NCI-H2196 treated with DMSO at 0.1 percent for 48 hours (cell line): ENCODE measurements at regions not wholly inside any gene's neighbourhood (a gene's known extent, or its start where the extent isn't known, plus 50 kb on each side); places are given as distances from the start of the nearest gene placed in this dataset.

Source experiments
- DNase-seq: peaks from one replicate; lab custom pipeline; 2025; ENCODE audit not compliant: unreplicated experiment; lab: John Stamatoyannopoulos, UW

- DNase-seq, result no peak
These were observed 304.1 kb downstream of the MCTP2 start for GRCh38 chr15:94535298-94536048.

- DNase-seq, result no peak
These were observed 305.2 kb downstream of the MCTP2 start for GRCh38 chr15:94536549-94536948.

- no peak for DNase-seq
These were observed 306.9 kb downstream of the MCTP2 start for GRCh38 chr15:94538280-94538679.

GRCh38 chr15:94542391-94542790 lies 311.0 kb downstream of the MCTP2 start:
- no peak for DNase-seq

- no peak for DNase-seq
These were observed 315.4 kb downstream of the MCTP2 start for GRCh38 chr15:94546808-94547207.

GRCh38 chr15:94547711-94548110 lies 316.4 kb downstream of the MCTP2 start:
- DNase-seq, result no peak

GRCh38 chr15:94555841-94556519 lies 324.6 kb downstream of the MCTP2 start:
- no peak for DNase-seq

- no peak for DNase-seq
These were observed 329.8 kb downstream of the MCTP2 start for GRCh38 chr15:94561036-94561689.

- DNase-seq, result no peak
These were observed 332.1 kb downstream of the MCTP2 start for GRCh38 chr15:94563456-94563855.

- no peak for DNase-seq
These were observed 345.6 kb downstream of the MCTP2 start for GRCh38 chr15:94576889-94577533.

GRCh38 chr15:94579286-94579685 lies 347.9 kb downstream of the MCTP2 start:
- DNase-seq, result no peak

GRCh38 chr15:94580211-94580885 lies 349.0 kb downstream of the MCTP2 start:
- DNase-seq, result no peak

- no peak for DNase-seq
These were observed 351.0 kb downstream of the MCTP2 start for GRCh38 chr15:94582368-94582767.

- DNase-seq, result no peak
These were observed 353.5 kb downstream of the MCTP2 start for GRCh38 chr15:94584833-94585244.

- DNase-seq, result no peak
These were observed 354.7 kb downstream of the MCTP2 start for GRCh38 chr15:94586099-94586498.

- no peak for DNase-seq
These were observed 355.8 kb downstream of the MCTP2 start for GRCh38 chr15:94587113-94587512.

- no peak for DNase-seq
These were observed 357.6 kb downstream of the MCTP2 start for GRCh38 chr15:94588993-94589392.

- no peak for DNase-seq
These were observed 361.1 kb downstream of the MCTP2 start for GRCh38 chr15:94592495-94592894.

GRCh38 chr15:94596707-94597106 lies 365.3 kb downstream of the MCTP2 start:
- no peak for DNase-seq

GRCh38 chr15:94600505-94600904 lies 369.1 kb downstream of the MCTP2 start:
- no peak for DNase-seq
